ENCODE measurements at regions not wholly inside any gene's neighbourhood (a gene's known extent, or its start where the extent isn't known, plus 50 kb on each side); places are given as distances from the start of the nearest gene placed in this dataset.
"Not testable (repeated sequence)": the region's sequence is repeated elsewhere in the genome, so short reads cannot be mapped to it uniquely, and the experiment has no call there.

DNA sequence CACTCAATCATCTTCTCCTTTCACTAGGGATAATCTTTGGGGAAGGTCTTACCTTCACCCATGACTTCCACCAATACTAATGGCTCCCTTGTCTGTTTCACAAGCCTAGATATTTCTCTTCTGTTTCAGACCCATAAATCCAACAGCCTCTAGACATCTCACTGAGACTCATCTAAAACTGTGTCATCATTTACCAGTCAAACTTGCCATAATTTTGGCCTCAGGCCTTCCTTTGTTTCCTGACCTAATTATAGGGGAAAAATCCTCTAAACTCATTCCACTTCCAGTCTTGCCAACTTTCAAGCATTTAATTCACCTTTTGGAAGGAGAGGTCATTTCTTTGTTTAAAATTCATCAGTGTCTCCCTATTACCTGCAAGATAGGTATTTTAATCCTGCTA is 181.0 kb upstream of the CNKSR2 start:
- Histone ChIP-seq H3K4me1 (no peaks in the 10 kb centered on the region), H3K9me3 (no peaks in the 10 kb centered on the region), H3K27me3 (no peaks in the 10 kb centered on the region), H3K36me3 (no peaks in the 10 kb centered on the region), H3K27ac (no peak overlapping the region), H3K4me3 (no peak overlapping the region)
- TF ChIP-seq EP300 (IDR thresholded peaks at IDR 0.05) (no peak), POLR2A (IDR thresholded peaks at IDR 0.05) (no peak), CTCF (IDR thresholded peaks at IDR 0.05) (no peak), POLR2AphosphoS5 (IDR thresholded peaks at IDR 0.05) (no peak)
- ATAC-seq: no peak

- H3K4me1 ChIP-seq: no peaks in the 10 kb centered on the region
- no peak for TF ChIP-seq POLR2A (IDR thresholded peaks at IDR 0.05)
- no peak for TF ChIP-seq CTCF (IDR thresholded peaks at IDR 0.05)
- no peak for ATAC-seq
- H3K27me3 ChIP-seq: no peaks in the 10 kb centered on the region
- H3K9me3 ChIP-seq: no peaks in the 10 kb centered on the region
- no peak overlapping the region for H3K4me3 ChIP-seq
- no CpG with 5 or more reads among the region's 1 CpG for WGBS, 2 donors (ENCODE audit: low coverage in 1 of 2)
- no peak overlapping the region for H3K27ac ChIP-seq
- no peaks in the 10 kb centered on the region for H3K36me3 ChIP-seq
Observed at GRCh38 chrX:21194526-21194925, 179.7 kb upstream of the CNKSR2 start.

DNA sequence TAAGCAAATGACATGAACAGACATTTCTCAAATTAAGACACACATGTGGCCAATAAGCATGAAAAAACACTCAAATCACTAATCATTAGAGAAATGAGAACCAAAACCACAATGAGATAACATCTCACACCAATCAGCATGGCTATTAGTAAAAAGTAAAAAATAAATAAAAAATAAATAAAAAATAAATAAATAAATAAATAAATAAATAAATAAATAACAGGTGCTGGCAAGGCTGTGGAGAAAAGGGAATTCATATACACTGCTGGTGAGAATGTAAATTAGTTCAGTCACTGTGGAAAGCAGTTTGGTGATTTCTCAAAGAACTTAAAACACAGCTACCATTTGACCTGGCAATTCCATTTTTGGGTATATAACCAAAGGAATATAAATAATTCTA is 167.1 kb upstream of the CNKSR2 start:
- no peak overlapping the region for H3K4me3 ChIP-seq
- no peak for ATAC-seq
- H3K27ac ChIP-seq: no peak overlapping the region
- no peaks in the 10 kb centered on the region for H3K9me3 ChIP-seq
- H3K27me3 ChIP-seq: no peaks in the 10 kb centered on the region
- TF ChIP-seq POLR2A (IDR thresholded peaks at IDR 0.05) (no peak), CTCF (IDR thresholded peaks at IDR 0.05) (no peak), EP300 (IDR thresholded peaks at IDR 0.05) (no peak), POLR2AphosphoS5 (IDR thresholded peaks at IDR 0.05) (no peak)
- H3K4me1 ChIP-seq: no peaks in the 10 kb centered on the region
- no peaks in the 10 kb centered on the region for H3K36me3 ChIP-seq

GRCh38 chrX:21219208-21219607 is 155.0 kb upstream of the CNKSR2 start:
- WGBS, 2 donors (ENCODE audit: low coverage in 1 of 2): 78 to 93% methylated on average over 2 to 3 of the region's 3 CpGs
- ATAC-seq, H3K36me3 ChIP-seq, H3K27me3 ChIP-seq, H3K4me1 ChIP-seq, H3K9me3 ChIP-seq, H3K4me3 ChIP-seq, H3K27ac ChIP-seq: not testable (repeated sequence)

DNA sequence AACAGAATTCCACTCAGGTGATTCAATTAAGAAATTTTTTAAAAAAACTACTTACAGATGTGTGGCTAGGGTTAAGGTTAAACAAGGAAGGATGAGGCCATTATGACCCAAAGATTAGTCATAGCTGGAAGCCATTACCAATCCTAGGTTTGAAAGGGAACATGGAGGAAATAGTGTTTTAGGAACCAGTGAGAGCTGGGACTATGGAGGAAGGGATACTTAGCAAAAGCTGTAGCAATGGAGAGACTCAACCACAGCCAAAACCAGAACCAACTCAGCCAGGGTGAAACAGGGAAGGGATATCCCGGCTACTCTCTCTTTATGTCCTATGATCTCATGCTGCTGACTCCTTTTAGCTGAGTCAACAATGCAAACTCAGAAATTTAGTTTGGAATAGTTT is 148.6 kb upstream of the CNKSR2 start:
- Histone ChIP-seq H3K4me3 (no peak overlapping the region), H3K27ac (no peak overlapping the region), H3K27me3 (no peaks in the 10 kb centered on the region), H3K36me3 (no peaks in the 10 kb centered on the region), H3K9me3 (no peaks in the 10 kb centered on the region), H3K4me1 (no peaks in the 10 kb centered on the region)
- no peak for TF ChIP-seq EP300 (IDR thresholded peaks at IDR 0.05)
- no peak for ATAC-seq
- WGBS, 2 donors (ENCODE audit: low coverage in 1 of 2): 90 to 100% methylated on average over 1 of the region's 1 CpG

DNA sequence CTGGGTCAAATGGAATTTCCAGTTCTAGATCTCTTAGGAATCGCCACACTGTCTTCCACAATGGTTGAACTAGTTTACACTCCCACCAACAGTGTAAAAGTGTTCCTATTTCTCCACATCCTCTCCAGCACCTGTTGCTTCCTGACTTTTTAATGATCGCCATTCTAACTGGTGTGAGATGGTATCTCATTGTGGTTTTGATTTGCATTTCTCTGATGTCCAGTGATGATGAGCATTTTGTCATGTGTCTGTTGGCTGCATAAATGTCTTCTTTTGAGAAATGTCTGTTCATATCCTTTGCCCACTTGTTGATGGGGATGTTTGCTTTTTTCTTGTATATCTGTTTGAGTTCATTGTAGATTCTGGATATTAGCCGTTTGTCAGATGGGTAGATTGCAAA is 145.2 kb upstream of the CNKSR2 start:
- H3K4me1 ChIP-seq, H3K27me3 ChIP-seq, H3K9me3 ChIP-seq, H3K4me3 ChIP-seq, ATAC-seq, H3K27ac ChIP-seq, H3K36me3 ChIP-seq: not testable (repeated sequence)
- WGBS, 2 donors (ENCODE audit: low coverage in 1 of 2): 88 to 100% methylated on average over 1 to 3 of the region's 3 CpGs

DNA sequence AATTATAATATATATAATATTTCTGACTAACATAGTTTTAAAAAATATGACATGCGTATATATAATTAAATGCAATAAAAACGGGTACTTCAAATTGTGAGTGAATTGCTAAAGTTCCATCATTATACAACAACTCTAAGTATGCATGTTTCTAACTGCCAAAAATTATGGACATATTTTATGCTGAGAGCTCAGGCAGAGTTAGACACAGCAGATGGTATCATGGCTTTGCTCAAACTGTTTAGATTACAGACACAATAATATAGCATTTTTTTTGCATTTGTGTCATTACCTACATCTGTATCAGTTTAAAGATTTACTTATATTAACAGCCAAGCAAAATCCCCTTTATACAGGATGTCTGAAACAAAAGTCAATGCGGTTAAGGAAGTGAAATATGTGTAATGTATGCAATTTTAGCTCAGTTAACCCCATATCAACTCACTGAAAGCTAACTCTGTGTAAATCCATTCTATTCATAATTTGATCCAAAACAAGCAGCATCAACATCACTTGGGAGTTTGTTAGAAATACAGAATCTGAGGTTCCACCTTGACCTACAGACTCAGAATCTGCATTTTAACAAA is 119.1 kb upstream of the CNKSR2 start:
- H3K4me1 ChIP-seq: no peaks in the 10 kb centered on the region
- no peak for TF ChIP-seq POLR2AphosphoS5 (IDR thresholded peaks at IDR 0.05)
- TF ChIP-seq POLR2A (IDR thresholded peaks at IDR 0.05): no peak
- TF ChIP-seq CTCF (IDR thresholded peaks at IDR 0.05): no peak
- no peak for TF ChIP-seq EP300 (IDR thresholded peaks at IDR 0.05)
- H3K36me3 ChIP-seq: no peaks in the 10 kb centered on the region
- WGBS, 2 donors (ENCODE audit: low coverage in 1 of 2): 40 to 42% methylated on average over 3 of the region's 3 CpGs
- no peak overlapping the region for H3K4me3 ChIP-seq
- H3K27me3 ChIP-seq: no peaks in the 10 kb centered on the region
- ATAC-seq: no peak
- no peak overlapping the region for H3K27ac ChIP-seq
- no peaks in the 10 kb centered on the region for H3K9me3 ChIP-seq
